ENCODE measurements at regions not wholly inside any gene's neighbourhood (a gene's known extent, or its start where the extent isn't known, plus 50 kb on each side); places are given as distances from the start of the nearest gene placed in this dataset.

DNA sequence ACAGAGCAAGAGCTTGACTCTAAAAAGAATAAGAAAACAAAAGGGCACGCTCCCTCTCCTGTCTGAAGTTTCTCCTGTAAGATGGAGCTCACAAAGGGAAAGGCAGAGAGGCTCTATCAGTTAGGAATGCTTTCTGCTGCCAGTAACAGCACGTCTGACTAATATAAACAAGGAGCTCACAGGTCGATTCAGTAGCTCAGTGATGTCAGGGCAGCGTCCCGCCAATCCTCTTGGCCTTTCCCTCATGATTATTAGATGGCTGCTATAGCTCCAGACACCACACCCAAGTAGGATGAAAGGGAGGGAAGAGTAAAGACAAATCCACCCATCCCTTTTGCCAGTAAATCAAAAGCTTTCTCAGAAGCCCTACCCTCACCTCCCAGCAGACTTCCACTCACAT is 51.3 kb upstream of the HMGXB4 start:
- ChIA-PET CTCF (interaction anchor here (1.7 to 2.1 kb wide), 2 partner anchors 25 to 55 kb away, joined by 5 to 14 read pairs; no protein-coding TSS in a partner anchor), POLR2A (no interaction called here)
- H4K20me1 ChIP-seq (replicated peaks; ENCODE audit: control insufficient read depth, extremely low read depth, insufficient read depth, low read length): no peaks in the 10 kb centered on the region
- no peak overlapping the region for H2AFZ ChIP-seq (ENCODE audit: low read depth, low read length)
- no peaks in the 10 kb centered on the region for H3K36me3 ChIP-seq (ENCODE audit: control insufficient read depth in 2 of 2, extremely low read depth in 1 of 2, insufficient read depth in 2 of 2, low read length in 2 of 2)
- FAIRE-seq (no peak), DNase-seq (ENCODE audit: low read depth, low spot score) (no peak)
- H3K27ac ChIP-seq (ENCODE audit: insufficient read depth, low read depth, low read length): no peak overlapping the region
- no peaks in the 10 kb centered on the region for H3K4me1 ChIP-seq (ENCODE audit: control insufficient read depth, extremely low read depth, insufficient read depth, low read length)
- H3K79me2 ChIP-seq (ENCODE audit: control insufficient read depth, insufficient read depth, low read length): no peaks in the 10 kb centered on the region
- H3K9me3 ChIP-seq (replicated peaks; ENCODE audit: control insufficient read depth, insufficient read depth, low read length): no peaks in the 10 kb centered on the region
- intact Hi-C loops (cut with micrococcal nuclease): no loop called here
- peaks cover 0 to 2% of the 10 kb centered on the region in 2 experiments for H3K27me3 ChIP-seq (ENCODE audit: control insufficient read depth in 2 of 2, insufficient read depth in 2 of 2, low read length in 2 of 2)
- H3K9ac ChIP-seq (replicated peaks; ENCODE audit: extremely low read depth, insufficient read depth, low read length): no peak overlapping the region
- H3K4me3 ChIP-seq (replicated peaks in 1 of 3; ENCODE audit: insufficient read depth in 1 of 3, low read depth in 1 of 3, low read length in 3 of 3): no peak overlapping the region
- H3K4me2 ChIP-seq (ENCODE audit: insufficient read depth, low read length): no peak overlapping the region
- H3K9me1 ChIP-seq (replicated peaks; ENCODE audit: control insufficient read depth, extremely low read depth, insufficient read depth, low read length): no peaks in the 10 kb centered on the region
- BruUV-seq (replicated peaks): no TSS peak
- TF ChIP-seq EZH2 (IDR thresholded peaks at IDR 0.05; ENCODE audit: borderline replicate concordance, low read depth, low read length, severe bottlenecking) (no peak), POLR2AphosphoS5 (IDR thresholded peaks at IDR 0.05; ENCODE audit: insufficient read depth, low read depth, low read length) (no peak), JUN (IDR thresholded peaks at IDR 0.05; ENCODE audit: borderline replicate concordance, insufficient read depth, insufficient read length, low read depth) (no peak), POLR2A (IDR thresholded peaks at IDR 0.05; ENCODE audit: low read depth, low read length) (no peak)
- TF ChIP-seq, protein P1, sequence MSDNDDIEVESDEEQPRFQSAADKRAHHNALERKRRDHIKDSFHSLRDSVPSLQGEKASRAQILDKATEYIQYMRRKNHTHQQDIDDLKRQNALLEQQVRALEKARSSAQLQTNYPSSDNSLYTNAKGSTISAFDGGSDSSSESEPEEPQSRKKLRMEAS (IDR thresholded peaks at IDR 0.05; ENCODE audit: insufficient read depth, insufficient read length): no peak
- dilution Hi-C loops (cut with MboI; ENCODE audit: extremely low pct_ligation_motif_present, low sequenced_read_pairs): no loop called here

DNA sequence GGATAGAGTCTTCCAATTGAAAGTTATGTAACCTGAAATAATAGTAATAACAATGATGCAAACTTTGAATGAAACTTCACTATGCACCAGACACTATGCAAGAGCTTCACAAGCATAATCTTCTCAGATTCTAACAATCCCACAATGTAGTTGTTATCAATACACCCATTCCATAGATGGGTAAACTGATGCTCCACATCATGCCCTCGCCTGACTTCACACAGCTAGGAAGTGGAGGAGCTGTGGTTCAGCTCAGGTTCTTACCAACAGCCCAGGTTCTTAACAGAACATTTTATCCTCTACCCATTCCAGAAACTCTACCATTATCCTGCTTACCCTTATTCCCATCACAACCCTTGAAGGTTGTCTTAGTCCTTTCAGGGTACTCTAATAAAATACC is 50.4 kb upstream of the HMGXB4 start:
- TF ChIP-seq EZH2 (IDR thresholded peaks at IDR 0.05; ENCODE audit: borderline replicate concordance, low read depth, low read length, severe bottlenecking): no peak
- dilution Hi-C loops (cut with MboI; ENCODE audit: extremely low pct_ligation_motif_present, low sequenced_read_pairs): no loop called here

More for the DNA sequence above, 50.4 kb upstream of the HMGXB4 start:
- peaks cover 0 to 2% of the 10 kb centered on the region in 2 experiments for H3K27me3 ChIP-seq (ENCODE audit: control insufficient read depth in 2 of 2, insufficient read depth in 2 of 2, low read length in 2 of 2)
- no peak overlapping the region for H3K4me3 ChIP-seq (replicated peaks in 1 of 3; ENCODE audit: insufficient read depth in 1 of 3, low read depth in 1 of 3, low read length in 3 of 3)
- ChIA-PET POLR2A (no interaction called here), CTCF (interaction anchor here (1.7 kb wide), 1 partner anchor 56 kb away, joined by 5 read pairs; no protein-coding TSS in a partner anchor)
- H3K4me1 ChIP-seq (ENCODE audit: control insufficient read depth, extremely low read depth, insufficient read depth, low read length): no peaks in the 10 kb centered on the region
- no peaks in the 10 kb centered on the region for H4K20me1 ChIP-seq (replicated peaks; ENCODE audit: control insufficient read depth, extremely low read depth, insufficient read depth, low read length)
- no peak overlapping the region for H3K27ac ChIP-seq (ENCODE audit: insufficient read depth, low read depth, low read length)
- no peaks in the 10 kb centered on the region for H3K79me2 ChIP-seq (ENCODE audit: control insufficient read depth, insufficient read depth, low read length)
- no TSS peak for BruUV-seq (replicated peaks)
- H3K36me3 ChIP-seq (ENCODE audit: control insufficient read depth in 2 of 2, extremely low read depth in 1 of 2, insufficient read depth in 2 of 2, low read length in 2 of 2): no peaks in the 10 kb centered on the region
- no peak overlapping the region for H2AFZ ChIP-seq (ENCODE audit: low read depth, low read length)
- H3K4me2 ChIP-seq (ENCODE audit: insufficient read depth, low read length): no peak overlapping the region
- no peak overlapping the region for H3K9ac ChIP-seq (replicated peaks; ENCODE audit: extremely low read depth, insufficient read depth, low read length)
- FAIRE-seq (no peak), DNase-seq (ENCODE audit: low read depth, low spot score) (no peak)
- no peaks in the 10 kb centered on the region for H3K9me3 ChIP-seq (replicated peaks; ENCODE audit: control insufficient read depth, insufficient read depth, low read length)
- H3K9me1 ChIP-seq (replicated peaks; ENCODE audit: control insufficient read depth, extremely low read depth, insufficient read depth, low read length): no peaks in the 10 kb centered on the region
- intact Hi-C loops (cut with micrococcal nuclease): no loop called here
